PC-3 (cell line): ENCODE measurements at regions not wholly inside any gene's neighbourhood (a gene's known extent, or its start where the extent isn't known, plus 50 kb on each side); places are given as distances from the start of the nearest gene placed in this dataset.

Experiments
- CTCF ChIP-seq: fragments of 300-600 bp; sonication (generic); conservative IDR thresholded peaks from 2 replicates; pipeline ENCODE4 v1.5.1; 2017; ENCODE audit warnings: antibody characterized with exemption, low read depth, mild to moderate bottlenecking, low read length
- EZH2 ChIP-seq: fragments of 300-600 bp; sonication (generic); IDR thresholded peaks from one replicate; pipeline ENCODE4 v1.6.1; 2017; ENCODE audit warnings: antibody characterized with exemption, mild to moderate bottlenecking, low read length; ENCODE audit not compliant: unreplicated experiment
- EZH2phosphoT487 ChIP-seq: fragments of 300-600 bp; sonication (generic); IDR thresholded peaks from 2 replicates; pipeline ENCODE4 v1.6.1; 2018; ENCODE audit warnings: mild to moderate bottlenecking, antibody characterized with exemption, low read length, borderline replicate concordance

- TF ChIP-seq EZH2: no peak
- no peak for TF ChIP-seq CTCF
- TF ChIP-seq EZH2phosphoT487: no peak
Measured at GRCh38 chr6:147441751-147442150, 66.7 kb upstream of the SAMD5 start.
